ENCODE measurements at regions not wholly inside any gene's neighbourhood (a gene's known extent, or its start where the extent isn't known, plus 50 kb on each side); places are given as distances from the start of the nearest gene placed in this dataset.

DNA sequence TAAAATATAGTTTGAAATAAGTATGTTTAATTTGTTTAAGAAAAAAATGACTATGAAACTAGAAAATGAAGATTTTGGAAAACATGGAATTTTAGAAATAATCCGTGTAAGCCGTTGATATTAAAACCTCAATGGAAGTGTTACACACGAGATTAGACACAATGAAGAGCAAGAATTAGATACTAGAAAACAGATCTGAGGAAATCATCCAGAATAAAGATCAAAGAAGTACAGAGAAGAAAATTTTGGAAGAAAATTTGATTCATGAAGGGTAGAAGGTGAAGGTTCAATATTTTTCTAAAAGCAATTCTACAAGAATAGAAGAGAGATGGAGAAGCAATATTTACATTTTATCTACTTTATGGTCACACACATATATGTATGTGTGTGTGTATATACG lies 52.5 kb upstream of the SATB1 start:
- TF ChIP-seq CTCF (optimal IDR thresholded peaks at IDR 0.05 in 1 of 3, IDR thresholded peaks at IDR 0.05 in 1 of 3, conservative IDR thresholded peaks at IDR 0.05 in 1 of 3; ENCODE audit: extremely low read depth in 1 of 3, insufficient read depth in 2 of 3, low read length in 3 of 3) (no peak), EZH2 (IDR thresholded peaks at IDR 0.05; ENCODE audit: low read length) (no peak)

All from keratinocyte (primary cell).